ENCODE measurements at regions not wholly inside any gene's neighbourhood (a gene's known extent, or its start where the extent isn't known, plus 50 kb on each side); places are given as distances from the start of the nearest gene placed in this dataset.

DNA sequence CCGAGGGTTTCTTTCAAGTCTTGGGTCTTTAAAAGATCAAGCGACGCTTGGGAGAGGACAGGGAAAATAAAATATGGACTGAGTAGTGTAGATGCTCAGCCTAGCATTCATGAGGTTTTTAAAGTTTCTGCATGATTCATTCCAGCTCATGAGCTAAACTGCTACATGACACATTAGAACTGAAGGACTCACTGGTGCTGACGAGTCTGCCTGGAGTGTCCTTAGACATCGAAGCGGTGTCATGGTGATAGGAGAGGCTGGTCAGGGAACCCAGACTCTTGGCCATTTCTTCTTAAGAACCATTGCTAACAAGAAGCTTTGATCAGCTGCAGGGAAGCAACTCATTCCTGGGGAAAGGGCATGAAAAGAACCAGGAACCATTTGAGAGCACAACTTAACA, 158.6 kb downstream of the TRIML1 start:
- TF ChIP-seq CTCF (IDR thresholded peaks at IDR 0.05; ENCODE audit: low read depth, low read length, missing control alignments) = no peak
- no peak overlapping the region for H3K4me3 ChIP-seq (ENCODE audit: low read depth, low read length)
- DNase-seq (ENCODE audit: low read depth) = no peak

DNA sequence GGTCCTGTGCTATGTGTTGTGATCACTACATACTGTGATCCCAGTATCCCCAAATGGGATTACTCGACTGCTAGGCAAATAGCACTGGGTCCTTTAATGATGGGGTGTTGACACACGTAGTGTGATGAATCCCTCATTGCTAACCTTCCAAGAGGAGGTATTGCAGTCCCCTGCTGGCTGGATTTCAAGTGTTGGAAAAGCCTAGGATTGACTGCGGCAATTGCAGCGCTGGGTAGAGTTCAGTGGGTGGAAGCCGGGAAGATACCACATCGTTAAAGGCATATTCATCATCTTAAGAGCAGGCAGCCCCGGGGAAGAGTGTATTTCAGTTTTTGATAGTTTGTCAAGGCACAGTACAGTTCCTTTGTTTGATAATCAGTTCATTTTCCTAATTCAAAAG, 159.9 kb downstream of the TRIML1 start:
- TF ChIP-seq CTCF (IDR thresholded peaks at IDR 0.05; ENCODE audit: low read depth, low read length, missing control alignments) = no peak
- H3K4me3 ChIP-seq (ENCODE audit: low read depth, low read length) = no peak overlapping the region
- DNase-seq (ENCODE audit: low read depth) = no peak

DNA sequence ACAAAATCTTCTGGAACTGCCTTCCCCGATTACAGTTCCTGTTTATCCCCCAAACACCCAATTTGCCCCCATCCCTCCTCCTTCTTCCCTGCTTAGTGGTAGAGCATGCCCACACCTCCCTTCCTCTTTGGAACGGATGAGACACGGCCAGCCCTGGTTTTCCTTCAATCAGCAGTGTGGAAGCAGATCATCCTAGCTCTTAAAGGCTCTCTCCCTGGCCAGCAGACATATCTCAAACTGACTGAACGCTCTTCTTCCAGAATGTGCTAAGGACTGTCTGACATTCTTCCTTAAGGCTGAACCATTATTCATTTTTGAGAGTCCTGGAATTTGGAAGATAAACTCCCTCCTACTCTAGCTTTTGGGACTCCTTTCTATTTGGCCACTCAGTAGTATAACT, 161.1 kb downstream of the TRIML1 start:
- TF ChIP-seq CTCF (IDR thresholded peaks at IDR 0.05; ENCODE audit: low read depth, low read length, missing control alignments) = no peak
- H3K4me3 ChIP-seq (ENCODE audit: low read depth, low read length) = no peak overlapping the region
- DNase-seq (ENCODE audit: low read depth) = no peak

GRCh38 chr4:188305690-188306089, 166.4 kb downstream of the TRIML1 start:
- no peak for TF ChIP-seq CTCF (IDR thresholded peaks at IDR 0.05; ENCODE audit: low read depth, low read length, missing control alignments)
- H3K4me3 ChIP-seq (ENCODE audit: low read depth, low read length) = no peak overlapping the region
- DNase-seq (ENCODE audit: low read depth) = no peak

GRCh38 chr4:188307591-188307990, 168.3 kb downstream of the TRIML1 start:
- no peak for TF ChIP-seq CTCF (IDR thresholded peaks at IDR 0.05; ENCODE audit: low read depth, low read length, missing control alignments)
- H3K4me3 ChIP-seq (ENCODE audit: low read depth, low read length) = no peak overlapping the region
- DNase-seq (ENCODE audit: low read depth) = no peak

DNA sequence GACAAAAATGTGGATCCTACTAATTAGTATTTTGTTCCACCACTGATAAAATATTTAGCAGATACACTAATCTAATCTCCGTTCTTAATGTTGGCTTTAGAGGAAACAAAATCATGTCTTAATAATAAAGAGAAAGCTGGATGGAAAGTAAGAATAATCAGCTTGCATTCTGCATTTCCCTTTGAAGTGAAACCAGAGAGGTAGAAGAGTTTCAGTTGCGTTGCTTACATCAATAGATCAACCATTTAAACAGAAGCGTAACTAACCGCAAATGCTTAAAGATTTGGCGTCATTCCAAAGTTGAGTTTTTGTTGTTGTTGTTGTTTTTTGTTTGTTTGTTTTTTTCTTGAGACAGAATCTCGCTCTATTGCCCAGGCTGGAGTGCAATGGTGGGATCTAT, 168.9 kb downstream of the TRIML1 start:
- DNase-seq (ENCODE audit: low read depth) = no peak
- TF ChIP-seq CTCF (IDR thresholded peaks at IDR 0.05; ENCODE audit: low read depth, low read length, missing control alignments) = no peak
- no peak overlapping the region for H3K4me3 ChIP-seq (ENCODE audit: low read depth, low read length)

DNA sequence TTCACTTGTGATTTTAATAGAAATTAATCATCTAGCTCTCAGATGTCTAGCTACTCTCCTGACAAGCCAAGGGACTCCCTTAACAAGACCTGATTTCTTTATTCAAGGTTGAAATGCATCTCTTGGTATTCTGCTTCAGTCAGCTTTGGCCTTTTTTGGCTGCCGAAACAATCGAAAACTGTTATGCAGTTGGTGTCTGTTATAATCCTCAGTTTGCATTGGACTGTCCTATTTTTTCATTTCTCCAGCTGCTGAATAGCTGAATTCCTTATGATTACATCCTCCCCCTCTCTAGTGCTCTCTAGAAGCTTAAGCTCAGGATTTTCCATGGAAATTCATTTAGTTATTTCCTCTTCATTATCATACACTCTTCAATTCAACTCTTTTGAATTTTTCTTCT, 177.2 kb downstream of the TRIML1 start:
- H3K4me3 ChIP-seq (ENCODE audit: low read depth, low read length) = no peak overlapping the region
- no peak for DNase-seq (ENCODE audit: low read depth)
- TF ChIP-seq CTCF (IDR thresholded peaks at IDR 0.05; ENCODE audit: low read depth, low read length, missing control alignments) = no peak

Measured in GM12864 (cell line).